Skin epidermis (tissue), 12 donors: ENCODE measurements at regions not wholly inside any gene's neighbourhood (a gene's known extent, or its start where the extent isn't known, plus 50 kb on each side); places are given as distances from the start of the nearest gene placed in this dataset.
"Not testable (repeated sequence)": the region's sequence is repeated elsewhere in the genome, so short reads cannot be mapped to it uniquely, and the experiment has no call there.

Experiments used
- H3K27ac ChIP-seq, 21 experiments: fragments of 200-600 bp; sonication (generic) in 11 of 21; one replicate each; pipeline ENCODE4 v1.5.0; 2020; ENCODE audit warnings: mild to moderate bottlenecking in 3 of 21, inconsistent platforms in 2 of 21, moderate library complexity in 2 of 21
- H3K4me3 ChIP-seq, 7 experiments: fragments of 200-600 bp; sonication (generic) in 2 of 7; one replicate each; pipeline ENCODE4 v1.5.0; 2020; ENCODE audit warnings: inconsistent platforms in 2 of 7, mild to moderate bottlenecking in 2 of 7, moderate library complexity in 1 of 7

DNA sequence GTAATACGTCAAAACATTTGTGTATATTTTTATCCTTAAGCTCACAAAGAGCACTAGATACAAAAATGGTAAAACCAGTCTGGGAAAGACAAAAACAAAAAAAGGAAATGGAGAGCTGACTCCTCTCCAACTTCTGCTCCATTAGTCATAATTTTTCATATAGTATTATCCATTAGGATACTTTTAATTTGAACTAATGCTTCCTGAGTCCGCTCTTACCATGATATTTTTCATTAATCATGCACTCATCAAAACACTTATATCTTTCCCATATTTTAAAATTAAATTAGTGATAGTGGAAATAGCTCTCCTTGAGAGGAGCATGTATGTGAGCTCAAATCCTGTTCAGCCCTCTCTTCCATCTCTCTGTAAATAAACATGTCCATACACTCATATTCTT lies 1093.0 kb upstream of the MIR17HG start:
- no peak overlapping the region for H3K27ac ChIP-seq
- H3K4me3 ChIP-seq = no peak overlapping the region

DNA sequence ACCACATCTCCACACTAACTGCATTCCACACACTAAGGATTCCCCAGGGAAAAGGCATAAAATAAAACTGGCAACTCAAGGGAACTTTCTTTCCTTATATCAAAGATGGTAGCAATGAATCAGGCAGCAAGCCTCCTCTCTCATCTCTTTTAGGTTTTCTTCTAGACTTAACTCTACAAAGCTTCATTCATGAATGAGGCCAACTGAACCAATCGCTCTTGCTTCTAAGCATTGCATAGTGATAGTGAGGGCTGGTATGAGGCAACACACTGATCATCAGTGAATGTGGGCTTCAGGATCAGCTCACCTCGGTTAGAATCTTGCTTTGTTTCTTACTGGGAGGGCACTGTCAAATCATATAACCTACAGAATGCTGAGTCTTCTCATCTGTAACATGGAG lies 1090.7 kb upstream of the MIR17HG start:
- Histone ChIP-seq H3K27ac (no peak overlapping the region), H3K4me3 (no peak overlapping the region)

DNA sequence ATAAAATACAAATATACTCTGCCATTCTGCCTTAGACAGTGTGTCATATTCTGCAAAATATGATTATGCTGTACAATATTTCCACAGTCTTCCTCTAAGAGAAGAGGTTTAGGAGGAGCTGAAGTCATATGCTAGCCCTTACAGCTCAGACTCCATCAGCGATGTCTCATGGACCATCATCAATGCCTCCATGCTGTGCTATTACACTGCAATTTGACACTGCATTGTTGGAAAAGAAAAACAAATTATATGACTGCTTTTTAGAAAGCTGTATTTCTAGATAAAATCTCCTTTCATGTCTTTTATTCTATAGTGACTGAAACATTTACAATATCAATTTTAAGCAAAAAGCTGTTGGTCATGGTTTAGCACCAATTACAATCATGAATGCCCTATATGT lies 1089.4 kb upstream of the MIR17HG start:
- Histone ChIP-seq H3K4me3 (no peak overlapping the region), H3K27ac (no peak overlapping the region)

DNA sequence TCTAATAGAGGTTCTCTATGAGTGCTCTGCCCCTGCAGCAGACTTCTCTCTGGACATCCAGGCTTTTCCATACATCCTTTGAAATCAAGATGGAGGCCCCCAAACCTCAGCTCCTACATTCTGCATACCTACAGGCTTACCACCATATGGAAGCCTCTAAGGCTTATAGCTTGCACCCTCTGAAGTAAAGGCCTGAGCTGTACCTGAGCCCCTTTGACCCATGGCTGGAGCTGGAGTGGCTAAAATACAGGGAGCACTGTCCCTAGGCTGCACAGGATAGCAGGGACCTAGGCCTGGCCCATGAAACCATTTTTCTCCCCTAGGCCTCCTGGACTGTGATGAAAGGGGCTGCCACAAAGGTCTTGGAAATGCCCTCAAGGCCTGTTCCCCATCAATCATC lies 1086.1 kb upstream of the MIR17HG start:
- H3K27ac ChIP-seq = no peak overlapping the region
- H3K4me3 ChIP-seq = no peak overlapping the region

DNA sequence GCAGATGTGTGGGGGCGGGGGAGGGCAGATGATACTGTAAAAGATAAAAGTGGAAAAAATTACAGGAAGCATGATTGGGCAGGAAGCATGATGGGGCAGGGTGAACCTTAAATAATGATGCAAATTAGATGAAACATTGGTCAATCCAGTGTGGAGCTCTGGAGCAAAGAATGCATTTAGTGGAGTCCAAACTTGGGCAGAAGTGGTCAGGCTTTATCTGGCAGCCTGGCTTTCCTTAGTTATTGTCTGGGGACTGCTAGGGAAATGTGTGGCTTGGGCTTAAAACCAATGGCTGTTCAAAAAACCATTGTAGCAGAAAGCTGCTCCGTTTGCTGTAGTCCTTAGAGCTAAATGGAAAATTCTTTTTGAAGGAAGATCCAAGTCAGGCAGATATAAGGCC lies 1077.3 kb upstream of the MIR17HG start:
- no peak overlapping the region for H3K27ac ChIP-seq
- no peak overlapping the region for H3K4me3 ChIP-seq

DNA sequence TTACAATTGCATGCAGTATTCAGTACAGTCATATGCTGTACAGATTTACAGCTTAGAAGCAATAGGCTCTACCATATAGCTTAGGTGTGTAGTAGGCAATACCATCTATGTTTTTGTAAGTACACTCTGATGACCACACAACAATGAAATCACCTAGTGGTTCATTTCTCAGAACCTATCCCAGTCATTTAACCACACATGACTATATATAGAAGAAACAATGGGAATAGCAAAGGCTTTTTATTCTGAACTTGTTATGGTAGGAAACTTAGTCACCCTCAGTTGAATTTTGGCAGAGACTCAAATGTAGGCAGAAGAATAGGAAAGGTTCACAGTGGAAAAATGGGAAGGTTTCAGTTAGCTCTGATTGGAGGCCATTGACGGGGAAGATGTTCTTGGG lies 1075.1 kb upstream of the MIR17HG start:
- Histone ChIP-seq H3K27ac (no peak overlapping the region), H3K4me3 (no peak overlapping the region)

DNA sequence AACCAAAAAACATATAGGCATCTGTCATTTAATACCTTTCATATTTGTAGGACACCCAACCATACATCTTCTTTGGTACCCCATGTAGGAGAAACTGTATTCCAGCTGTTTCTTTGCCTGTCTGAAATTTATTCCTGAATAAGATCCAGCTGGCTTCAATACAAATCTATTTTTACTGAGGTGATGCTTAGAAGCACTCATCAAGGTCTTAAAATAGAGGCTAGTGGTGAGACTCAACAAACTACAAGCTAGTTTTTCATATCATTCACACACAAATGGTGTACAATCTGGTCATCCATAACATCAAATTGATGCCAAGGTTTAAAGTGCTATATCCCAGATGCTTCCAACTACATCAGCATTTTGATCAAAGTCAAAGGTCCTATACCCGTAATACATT lies 1071.3 kb upstream of the MIR17HG start:
- no peak overlapping the region for H3K27ac ChIP-seq
- no peak overlapping the region for H3K4me3 ChIP-seq

DNA sequence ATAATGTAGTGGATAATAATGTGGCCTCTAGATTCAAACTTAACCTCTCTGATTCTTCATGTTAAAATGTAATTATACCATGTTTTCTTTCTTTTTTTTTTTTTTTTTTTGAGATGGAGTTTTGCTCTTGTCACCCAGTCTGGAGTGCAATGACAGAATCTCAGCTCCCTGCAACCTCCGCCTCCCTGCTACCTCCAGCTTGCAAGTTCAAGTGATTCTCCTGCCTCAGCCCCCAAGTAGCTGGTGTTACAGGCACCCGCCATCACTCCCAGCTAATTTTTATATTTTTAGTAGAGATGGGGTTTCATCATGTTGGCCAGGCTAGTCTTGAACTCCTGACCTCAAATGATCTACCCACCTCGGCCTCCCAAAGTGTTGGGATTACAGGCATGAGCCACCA lies 1069.3 kb upstream of the MIR17HG start:
- H3K4me3 ChIP-seq, H3K27ac ChIP-seq: not testable (repeated sequence)

DNA sequence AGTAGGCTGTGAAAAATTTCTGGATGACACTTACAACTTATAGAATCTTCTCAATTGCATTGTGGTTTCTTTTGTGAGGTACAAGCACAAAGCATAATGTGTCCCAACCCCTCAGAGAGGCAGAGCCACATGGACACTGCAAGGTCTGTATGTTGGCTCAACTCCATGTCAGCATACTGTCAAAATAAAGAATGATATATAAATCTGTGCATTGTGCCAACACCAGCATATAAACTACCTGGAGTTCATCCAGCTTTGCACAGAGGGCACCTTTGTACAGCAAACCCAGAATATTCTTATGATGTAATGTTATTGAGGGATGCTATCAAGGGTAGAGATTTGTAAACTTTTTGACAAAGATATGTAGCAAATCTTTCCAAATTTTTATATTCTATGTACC lies 1065.8 kb upstream of the MIR17HG start:
- Histone ChIP-seq H3K27ac (no peak overlapping the region), H3K4me3 (no peak overlapping the region)

DNA sequence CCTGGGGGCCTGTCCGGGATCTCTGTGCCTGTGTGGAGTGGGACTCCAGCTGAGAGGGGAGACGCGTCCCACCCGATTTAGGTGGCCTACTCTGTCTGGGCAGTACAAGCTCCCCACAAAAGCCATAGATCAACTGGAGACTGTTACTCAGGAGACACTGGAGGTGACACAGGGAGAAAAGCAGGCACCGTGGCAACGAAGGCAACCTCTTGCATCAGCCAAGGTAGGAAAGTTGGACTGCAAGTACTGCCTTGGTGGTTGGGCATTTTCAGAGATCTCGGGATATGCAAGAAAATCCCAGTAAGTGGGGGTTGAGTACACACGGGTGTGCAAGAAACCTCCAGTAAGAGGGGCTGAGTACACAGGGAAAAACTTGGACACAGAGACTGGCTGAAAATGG lies 1060.0 kb upstream of the MIR17HG start:
- Histone ChIP-seq H3K4me3 (no peak overlapping the region), H3K27ac (no peak overlapping the region)

DNA sequence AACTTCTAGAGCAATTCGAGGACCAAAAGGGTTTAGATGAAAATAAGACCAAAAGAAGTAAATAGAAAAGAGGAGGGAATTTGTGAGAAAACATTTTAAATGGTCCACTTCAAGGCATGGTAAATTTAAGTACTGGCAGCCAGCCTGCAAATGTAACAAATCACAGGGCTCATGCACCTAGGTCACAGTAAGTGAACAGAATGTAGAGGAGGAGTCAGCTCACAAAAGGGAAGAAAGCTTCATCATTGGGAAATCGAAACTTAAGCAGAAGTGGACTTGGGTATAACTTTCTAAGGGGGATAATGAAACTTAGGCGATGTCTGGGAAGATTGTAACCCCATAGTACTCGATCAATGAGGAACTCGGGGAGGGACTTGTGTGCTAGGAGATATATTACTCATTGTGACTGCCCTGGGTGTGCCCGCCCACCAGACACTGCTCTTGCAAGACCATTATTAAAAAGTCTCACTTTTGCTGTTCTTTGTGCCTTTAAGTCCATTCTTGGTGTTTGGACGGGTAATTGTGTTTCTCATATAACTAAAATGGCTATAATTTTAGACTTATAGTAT lies 1053.6 kb upstream of the MIR17HG start:
- Histone ChIP-seq H3K27ac (no peak overlapping the region), H3K4me3 (no peak overlapping the region)

DNA sequence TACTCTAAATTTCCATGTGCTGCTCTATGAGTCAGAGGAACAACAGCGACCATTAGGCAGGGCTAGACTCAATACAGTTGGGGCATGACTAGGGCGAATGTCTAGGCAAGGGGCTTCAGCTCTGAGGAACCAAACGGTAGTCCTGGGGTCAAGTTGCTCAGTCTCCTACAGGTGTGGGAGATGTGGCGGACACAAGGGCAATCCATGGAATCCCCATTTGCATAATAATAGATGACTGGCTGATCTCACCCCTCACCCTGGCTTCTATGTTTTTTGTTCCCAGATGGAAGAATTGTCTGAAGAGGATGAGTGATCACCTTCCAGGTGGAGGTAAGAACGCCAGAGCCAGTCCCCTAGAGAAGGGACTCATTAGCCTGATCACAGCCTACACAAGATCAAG lies 1048.2 kb upstream of the MIR17HG start:
- no peak overlapping the region for H3K4me3 ChIP-seq
- no peak overlapping the region for H3K27ac ChIP-seq

DNA sequence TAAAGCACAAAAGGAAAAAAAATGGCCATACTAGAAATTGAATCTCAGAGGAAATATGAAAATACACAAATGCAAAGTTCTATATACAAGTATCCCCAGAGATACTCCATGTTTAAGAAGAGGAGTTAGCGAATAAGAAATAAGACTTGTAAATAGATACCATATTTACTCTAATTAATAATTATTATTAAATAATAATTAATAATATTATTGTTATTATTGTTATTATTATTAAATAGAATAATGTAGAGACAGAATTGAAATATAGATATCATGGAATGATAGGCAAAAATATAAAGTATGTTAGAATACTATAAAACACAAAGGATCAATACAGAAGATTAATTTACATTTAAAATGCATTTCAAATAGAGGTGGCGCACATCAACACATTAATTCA lies 1047.5 kb upstream of the MIR17HG start:
- Histone ChIP-seq H3K4me3 (no peak overlapping the region), H3K27ac (no peak overlapping the region)

DNA sequence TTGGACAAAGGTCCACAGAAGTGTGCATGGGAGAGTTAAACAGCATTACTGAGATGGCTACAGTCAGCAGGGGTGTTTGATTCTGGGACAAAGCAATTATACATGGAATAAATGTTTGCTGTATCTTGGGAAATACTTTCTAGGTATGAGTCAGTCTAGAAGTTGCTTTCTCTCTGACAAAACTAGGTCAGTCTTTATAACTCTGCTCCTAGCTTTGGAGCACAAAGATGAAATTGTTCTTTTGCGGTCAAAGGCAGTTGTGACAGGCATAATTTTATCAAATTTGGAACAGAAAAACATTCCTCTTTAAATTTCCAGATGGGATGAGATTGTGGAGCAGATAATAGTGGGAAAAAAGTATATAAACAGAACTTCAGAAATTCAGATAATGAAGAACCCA lies 1045.4 kb upstream of the MIR17HG start:
- H3K27ac ChIP-seq = peak overlapping the region in 1 of 21 experiments; percentile 9
- H3K4me3 ChIP-seq = no peak overlapping the region

DNA sequence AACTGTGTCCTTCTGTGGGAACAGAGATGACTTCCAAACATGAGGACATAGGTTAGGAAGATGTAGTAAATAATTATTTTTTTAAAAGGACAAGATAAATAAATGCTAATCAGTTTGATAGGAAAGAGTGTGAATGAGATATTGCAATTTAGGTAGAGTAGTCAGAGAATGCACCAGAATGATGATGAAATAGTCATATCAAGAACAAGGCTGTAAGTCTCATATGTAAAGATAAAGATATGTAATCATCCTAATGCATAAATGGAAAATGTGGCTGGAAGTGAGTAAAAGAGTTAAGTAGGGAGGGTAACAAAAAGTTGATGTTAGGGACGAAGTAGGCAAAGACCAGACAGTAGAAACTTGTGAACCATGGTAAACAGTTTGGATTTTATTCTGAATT lies 1041.7 kb upstream of the MIR17HG start:
- no peak overlapping the region for H3K27ac ChIP-seq

DNA sequence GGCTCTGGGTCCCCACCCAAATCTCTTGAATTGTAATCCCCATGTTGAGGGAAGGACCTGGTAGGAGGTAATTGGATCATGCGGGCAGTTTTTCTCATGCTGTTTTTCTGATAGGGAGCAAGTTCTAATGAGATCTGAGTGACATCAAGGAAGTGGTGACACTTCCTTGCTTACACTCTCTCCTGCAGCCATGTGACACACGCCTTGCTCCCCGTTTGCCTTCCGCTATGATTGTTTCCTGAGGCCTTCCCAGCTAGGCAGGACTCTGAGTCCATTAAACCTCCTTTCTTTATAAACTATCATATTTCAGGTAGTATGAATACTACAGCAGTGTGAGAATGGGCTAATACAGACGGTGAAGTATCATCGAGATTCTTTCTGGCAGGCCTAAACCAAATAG lies 1040.4 kb upstream of the MIR17HG start:
- Histone ChIP-seq H3K4me3 (no peak overlapping the region), H3K27ac (no peak overlapping the region)

More for the DNA sequence above, 1041.7 kb upstream of the MIR17HG start:
- no peak overlapping the region for H3K4me3 ChIP-seq

DNA sequence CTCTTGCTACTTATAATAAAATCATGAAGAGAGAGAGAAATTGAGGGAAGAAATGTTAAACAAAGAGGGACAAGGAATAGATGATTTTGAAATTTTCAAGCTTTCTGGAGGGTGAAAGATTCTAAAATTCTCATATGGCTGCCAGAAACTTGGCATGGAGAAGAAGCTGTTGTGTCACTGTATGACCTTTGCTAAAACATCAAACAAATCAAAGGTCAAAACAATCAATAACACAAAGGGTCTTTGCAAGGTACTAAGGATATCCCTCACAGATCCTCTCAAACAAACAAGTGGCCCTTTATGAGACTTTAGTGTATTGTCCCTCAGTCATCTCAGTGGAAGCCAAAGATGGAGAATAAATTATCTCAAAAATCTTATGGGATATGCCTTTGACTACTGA lies 1039.2 kb upstream of the MIR17HG start:
- H3K27ac ChIP-seq = no peak overlapping the region
- no peak overlapping the region for H3K4me3 ChIP-seq

DNA sequence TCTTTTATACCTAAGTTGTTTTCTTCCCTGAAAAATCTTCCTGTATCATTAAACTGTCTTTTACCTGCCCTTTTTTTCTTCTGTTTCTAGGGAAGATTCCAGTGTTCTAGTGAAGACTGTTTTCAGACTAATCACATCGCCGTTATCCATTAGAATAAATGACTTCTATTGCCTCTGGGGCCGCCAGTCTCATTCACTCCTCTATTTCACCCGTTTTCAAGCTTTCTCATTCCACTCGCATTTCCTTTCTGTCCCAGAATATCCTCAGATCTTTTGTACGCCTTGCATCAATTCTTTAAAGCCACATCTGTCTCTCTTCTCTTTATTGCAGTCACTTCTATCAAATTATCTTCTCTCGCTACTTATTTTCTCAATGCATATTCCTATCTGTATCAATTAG lies 1035.6 kb upstream of the MIR17HG start:
- no peak overlapping the region for H3K4me3 ChIP-seq
- H3K27ac ChIP-seq = no peak overlapping the region

DNA sequence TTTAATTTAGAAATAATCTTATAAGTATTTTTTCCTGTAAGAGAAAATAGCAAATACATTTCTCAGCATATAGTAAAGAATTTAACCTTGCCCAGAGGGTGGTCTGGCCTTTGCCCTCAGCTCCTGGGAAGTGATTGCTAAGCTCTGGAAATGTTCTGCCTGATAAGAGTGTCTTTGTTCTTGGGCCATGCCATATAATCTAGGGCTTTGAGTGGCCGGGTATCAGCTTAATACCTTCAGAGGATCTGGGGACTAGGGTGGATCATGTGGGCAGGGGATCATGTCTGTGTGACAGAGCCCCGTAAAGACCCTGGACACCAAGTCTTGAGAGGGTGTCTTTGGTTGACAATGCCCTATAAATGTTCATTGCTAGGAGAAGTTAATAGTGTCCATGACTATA lies 1032.4 kb upstream of the MIR17HG start:
- no peak overlapping the region for H3K4me3 ChIP-seq

DNA sequence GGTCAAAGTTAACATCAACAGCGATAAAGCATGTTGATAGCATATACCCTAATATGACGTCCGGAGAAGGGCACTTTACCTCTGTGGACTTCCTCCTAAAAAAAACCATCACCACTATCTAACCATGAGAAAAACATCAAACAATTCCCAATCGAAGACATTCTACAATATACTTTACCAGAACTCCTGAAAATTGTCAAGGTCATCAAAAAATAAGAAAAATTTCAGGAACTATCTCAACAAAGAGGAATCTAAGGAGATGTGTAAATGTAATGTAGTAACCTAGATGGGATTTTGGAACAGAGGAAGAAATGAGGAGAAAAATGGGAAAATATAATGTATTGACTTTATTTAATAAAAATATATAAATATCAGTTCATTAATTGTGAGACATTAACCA lies 1026.8 kb upstream of the MIR17HG start:
- no peak overlapping the region for H3K27ac ChIP-seq
- no peak overlapping the region for H3K4me3 ChIP-seq

More for the DNA sequence above, 1032.4 kb upstream of the MIR17HG start:
- H3K27ac ChIP-seq = no peak overlapping the region

DNA sequence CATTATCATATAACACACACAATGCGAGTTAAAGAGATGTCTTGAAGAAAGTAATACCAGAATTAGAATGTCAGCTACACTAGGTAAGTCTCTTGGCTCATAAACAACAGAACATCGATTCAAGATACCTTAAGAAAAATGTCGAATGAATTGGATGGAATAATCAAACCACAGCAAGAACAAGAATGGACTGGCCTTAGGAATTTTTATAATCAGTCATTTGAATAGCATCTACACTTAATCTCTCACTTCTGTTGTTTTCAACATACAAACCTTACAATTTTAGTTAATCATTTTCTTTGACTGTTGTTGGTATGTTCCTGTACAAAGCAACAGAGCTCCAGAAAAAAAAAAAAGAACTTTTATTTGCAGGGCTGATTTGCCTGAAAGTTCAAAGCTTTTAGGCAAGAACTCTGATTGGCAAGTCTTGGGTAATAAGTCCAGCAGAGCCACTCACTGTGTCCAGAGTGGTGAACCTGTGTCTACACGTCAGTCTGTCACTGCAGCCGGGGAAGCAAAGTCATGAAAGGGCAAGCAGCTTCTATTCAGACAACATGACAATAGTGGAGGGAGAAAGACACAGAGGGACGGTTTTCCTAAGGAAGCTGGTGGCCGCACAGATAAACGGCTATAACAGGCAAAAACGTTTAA lies 1026.1 kb upstream of the MIR17HG start:
- no peak overlapping the region for H3K4me3 ChIP-seq
- no peak overlapping the region for H3K27ac ChIP-seq

DNA sequence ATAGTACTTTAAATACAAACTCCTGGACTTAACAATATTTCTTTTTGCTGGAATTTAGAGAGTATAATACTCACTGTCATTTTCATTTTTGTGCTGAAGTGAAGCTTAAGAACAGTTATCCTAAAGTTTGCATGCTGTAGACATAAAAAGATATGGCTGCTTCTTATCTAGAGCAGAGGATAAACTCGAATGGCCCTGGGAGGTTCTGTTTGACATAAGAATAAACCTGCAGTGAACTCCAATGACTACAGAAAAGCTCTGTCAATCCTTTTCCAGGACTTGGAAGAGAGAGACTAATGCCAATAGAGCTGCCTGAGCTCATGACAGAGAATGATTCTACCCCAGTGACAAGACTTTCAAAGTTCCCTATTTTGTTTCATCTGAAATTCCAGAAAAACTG lies 1017.8 kb upstream of the MIR17HG start:
- H3K4me3 ChIP-seq = no peak overlapping the region
- no peak overlapping the region for H3K27ac ChIP-seq
